Middle frontal gyrus (tissue), 1 donor: ENCODE measurements at regions not wholly inside any gene's neighbourhood (a gene's known extent, or its start where the extent isn't known, plus 50 kb on each side); places are given as distances from the start of the nearest gene placed in this dataset.

Experiments
- DNase-seq: peaks from one replicate; pipeline ENCODE4 v3.0.0-alpha.2; 2015; ENCODE audit warnings: low spot score; ENCODE audit errors: extremely low spot score

DNA sequence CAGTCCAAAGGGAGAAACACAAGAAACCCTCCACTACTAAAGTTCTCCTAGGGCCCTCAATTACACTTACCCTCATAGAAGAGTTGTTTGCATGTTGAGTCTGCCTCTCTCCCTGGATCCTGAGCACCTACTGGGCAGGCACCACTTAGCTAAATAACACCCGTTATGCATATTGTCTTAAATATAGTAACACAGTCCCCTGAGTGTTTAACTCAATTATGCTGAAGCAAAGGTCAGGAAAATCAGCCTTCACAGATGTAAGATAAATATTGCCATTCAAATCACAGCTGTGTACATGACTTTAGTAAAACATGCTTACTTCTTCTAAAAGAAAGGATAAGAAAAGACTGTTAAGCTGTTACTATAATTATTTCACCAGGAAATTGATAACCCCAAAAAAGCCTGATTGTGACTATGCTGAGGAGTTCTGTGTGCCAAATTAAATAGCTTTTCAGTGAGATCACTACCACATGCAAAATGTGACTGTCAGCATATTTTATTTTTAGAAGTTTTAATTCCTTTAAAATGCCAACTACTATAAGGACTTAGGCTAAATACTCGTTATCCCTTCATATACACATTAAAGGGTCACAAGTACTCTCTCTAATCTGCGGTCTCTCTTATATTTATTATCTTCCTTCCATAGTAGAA is 733.9 kb upstream of the PHF14 start:
- DNase-seq, result no peak

DNA sequence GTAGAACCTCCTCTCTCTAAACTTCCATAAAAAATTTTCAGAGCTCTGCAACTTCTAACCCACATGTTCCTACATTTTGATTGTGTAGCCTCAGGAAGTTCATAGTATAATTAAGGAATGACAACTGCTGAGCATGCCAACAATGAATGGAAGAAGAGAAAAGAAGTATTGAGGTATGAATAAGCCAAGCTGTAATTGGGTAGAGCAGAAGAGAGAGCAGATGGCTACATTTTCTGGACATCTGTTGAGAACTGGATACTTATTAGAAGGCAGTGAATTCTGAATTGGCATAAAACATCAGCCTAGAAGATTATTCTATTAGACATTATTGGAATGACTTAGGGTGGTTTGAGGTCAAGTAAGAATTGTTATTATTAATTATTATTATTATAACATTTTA is 728.3 kb upstream of the PHF14 start:
- DNase-seq, result no peak

DNA sequence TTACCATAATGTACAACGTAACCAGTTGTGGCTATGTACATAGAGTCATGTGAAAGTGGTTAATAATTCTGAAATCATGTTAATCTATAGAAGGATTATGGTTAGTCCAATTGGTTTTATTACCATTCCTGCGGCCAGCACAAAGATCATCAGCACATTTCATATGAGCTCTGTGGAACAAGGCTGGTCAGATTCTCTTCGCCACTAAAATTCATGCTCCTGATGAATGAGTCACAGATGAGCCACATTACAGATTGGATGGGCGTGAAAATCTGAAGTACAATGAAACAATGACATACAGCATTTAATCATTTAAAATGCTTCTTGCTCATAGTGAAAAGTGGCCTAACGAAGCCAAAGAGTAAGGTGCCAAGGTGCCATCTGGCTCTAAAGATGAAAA is 716.2 kb upstream of the PHF14 start:
- DNase-seq, result no peak

DNA sequence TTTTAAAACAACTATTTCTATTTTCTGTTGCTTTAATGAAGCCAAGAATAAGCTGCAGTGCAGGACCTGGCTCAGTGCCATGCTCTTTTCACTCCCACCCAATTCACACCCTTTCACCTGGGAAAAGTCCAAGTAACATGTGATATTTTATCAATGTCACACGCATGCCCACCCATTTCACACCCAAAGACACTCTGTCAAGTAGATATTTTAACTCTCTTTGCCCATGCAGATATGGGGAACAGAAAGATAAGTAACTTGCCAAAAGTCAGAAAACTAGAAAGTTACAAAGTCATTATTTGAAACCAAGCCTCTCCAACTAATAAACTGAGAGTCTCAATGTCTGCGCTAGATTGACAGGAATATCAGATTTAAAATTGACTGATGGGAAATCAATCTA is 706.7 kb upstream of the PHF14 start:
- no peak for DNase-seq

DNA sequence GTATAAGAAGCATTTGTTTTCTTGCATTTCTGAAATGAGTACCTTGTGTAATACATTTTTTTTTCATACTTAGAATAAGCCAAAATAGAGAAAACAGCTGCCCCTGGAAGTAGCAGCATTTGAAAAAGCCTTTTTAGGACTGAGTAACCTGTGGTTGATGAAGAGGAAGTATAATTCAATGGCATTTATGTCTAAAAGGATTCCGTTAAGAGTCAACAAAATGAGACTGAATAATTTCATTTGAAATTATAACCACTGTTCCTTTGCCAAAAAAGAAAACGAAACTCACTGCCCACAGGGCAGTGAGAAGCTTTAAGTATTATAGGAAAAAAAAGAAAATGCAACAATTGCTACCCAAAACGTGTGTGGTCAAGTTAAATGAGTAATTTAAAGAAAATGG is 705.6 kb upstream of the PHF14 start:
- DNase-seq, result no peak

DNA sequence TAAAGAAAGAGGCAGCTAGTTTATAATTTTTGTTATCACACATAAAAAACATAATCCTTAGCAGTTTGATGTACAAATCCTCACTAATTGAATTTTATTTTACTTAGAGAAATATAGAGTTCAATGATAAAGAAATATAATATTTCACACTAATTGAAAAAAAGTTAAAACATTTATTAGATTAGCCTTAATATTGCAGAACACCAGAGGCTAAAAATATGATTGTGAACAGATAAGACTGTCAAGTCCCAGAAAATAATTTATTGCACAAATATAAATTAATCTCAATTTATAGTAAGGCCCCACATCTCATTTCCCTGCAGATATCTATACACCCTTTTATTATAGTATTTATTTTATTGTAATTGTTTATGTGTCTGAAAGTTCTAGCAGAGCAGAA is 690.8 kb upstream of the PHF14 start:
- no peak for DNase-seq

DNA sequence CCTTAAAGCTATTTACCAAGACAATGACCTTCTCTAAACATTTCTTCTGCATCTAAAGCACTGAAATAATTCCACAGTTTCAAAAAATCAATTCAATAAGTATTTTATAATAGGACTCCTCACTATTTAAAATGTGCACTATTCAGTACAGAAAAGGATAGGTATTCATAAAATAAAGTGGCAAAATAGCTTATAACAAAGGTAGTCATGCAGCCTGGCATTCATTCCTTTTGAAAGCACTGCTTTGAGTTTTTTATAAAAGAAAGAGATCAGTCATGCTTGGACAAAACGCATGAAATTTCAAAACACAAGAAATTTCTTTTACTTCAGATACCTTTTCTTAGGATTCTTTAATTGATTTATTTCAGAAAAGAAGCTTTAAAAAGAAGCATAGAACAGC is 689.7 kb upstream of the PHF14 start:
- no peak for DNase-seq

DNA sequence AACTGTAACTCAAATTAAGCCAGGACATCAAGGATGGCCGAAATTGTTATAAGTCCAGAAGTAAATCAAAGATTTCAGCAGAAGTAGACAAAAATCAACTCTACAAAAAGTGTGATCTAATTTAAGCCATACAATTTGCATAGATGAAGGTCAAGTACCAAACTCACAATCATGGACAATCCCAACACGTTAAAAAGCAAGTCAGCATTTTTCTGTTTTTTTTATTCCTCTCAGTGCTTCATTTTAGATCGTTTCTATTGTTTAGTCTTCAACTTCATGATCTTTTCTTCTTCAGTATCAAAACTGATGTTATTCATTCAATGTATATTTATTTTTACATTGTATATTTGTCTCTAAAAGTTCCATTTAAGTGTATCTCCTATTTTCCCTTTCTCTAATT is 674.3 kb upstream of the PHF14 start:
- no peak for DNase-seq

DNA sequence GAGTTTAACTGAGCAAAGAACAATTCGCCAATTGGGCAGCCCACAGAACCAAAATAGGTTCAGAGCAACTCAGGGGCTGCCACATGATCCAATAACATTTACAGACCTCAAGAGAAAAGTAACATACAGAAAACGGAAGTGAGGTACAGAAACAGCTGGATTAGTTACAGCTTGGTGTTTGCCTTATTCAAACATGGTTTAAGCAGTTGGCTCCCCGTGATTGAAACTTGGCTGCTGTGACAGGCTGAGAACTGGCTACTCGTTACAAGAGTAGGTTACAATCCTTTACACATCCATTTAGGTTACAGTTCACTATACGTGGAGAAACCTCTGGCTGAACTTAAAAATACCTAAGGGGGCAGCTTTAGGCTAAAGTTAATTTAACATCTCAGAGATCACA is 673.1 kb upstream of the PHF14 start:
- DNase-seq, result no peak

DNA sequence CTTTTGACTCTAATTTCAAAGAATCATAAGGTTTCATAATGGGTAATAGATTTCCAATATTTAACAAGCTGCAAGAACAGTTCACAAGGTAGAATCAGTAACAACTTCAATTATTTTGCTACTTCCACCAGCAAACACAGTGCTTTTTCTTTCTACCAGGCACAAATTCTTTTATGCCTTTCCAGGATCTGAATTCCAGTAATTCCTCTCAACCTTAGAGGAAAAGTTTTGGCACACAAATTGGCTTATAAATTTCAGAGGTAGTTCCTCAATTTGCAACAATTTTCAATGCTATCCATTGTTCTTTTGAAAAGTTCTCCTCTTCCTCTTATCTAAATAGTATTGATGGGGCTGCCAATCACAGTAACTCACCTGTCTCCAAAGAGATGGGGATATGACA is 665.4 kb upstream of the PHF14 start:
- no peak for DNase-seq

DNA sequence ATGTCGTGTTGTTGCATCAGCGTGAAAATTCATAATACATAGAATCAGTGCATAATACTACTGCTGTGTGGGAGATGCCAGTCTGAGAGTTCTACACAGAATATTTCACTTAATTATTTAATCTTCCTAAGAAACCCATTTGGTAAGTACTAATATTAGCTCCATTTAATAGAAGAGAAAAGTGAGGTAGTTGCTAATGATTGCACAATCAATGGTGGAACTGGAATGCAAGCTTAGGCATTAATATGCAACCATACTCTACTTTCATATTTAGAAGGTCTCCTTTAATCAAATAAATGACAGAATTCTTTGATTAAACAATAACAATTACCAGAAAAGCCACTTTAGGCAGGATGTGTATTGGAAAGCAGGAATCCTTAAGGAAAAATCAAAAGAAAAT is 660.7 kb upstream of the PHF14 start:
- no peak for DNase-seq

DNA sequence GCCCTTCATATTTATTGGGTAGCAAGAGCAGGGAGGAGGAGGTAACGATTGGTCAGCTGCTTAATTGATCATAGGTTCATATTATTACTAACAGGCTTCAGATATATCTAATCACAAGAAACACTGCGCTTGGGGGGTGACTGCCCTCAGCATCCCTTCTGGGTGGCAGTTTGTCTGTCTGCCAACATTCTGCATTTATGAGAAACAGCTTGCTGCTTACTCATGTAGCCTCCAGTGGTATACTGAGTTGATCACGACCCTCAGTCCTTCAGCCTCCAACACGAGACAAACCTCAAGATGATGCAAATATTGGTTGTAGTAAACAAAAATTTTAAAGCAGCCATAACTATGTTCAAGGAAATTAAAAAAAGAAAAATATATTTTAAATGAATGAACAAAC is 657.8 kb upstream of the PHF14 start:
- no peak for DNase-seq

DNA sequence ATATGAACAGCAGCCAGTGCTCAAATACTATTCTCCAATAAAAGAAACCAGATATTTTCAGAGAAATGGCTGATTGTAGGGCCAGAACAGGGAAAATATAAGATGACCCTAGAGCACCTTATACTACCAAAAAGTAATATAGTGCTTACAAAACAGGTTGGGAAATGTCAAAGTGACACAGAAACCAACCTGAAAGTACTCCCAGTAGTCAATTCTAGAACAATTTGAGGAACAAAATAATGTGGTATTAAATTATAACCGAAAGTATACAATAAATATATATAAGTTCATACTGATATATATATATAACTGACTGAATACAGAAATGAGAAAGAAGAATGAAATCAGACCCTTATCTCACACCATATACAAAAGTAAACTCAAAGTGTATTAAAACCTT is 657.2 kb upstream of the PHF14 start:
- no peak for DNase-seq

DNA sequence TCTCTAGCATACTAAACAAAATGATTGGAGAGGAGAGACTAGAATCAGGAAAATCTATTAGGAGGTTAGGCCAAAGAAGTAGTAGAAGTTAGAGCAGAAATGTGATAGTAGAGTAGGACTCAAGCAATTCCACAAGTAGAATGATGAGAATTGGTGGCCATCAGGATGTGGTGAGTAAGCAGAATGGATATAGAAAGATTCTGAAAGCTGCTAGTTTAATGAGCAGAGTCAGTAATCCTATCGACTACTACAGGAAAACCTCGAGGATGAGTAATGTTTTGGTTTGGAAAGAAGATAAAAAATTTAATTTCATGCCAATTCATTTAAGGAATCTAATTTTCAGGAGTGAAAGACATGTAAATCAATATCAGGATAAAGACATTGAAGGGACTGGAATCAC is 648.3 kb upstream of the PHF14 start:
- DNase-seq, result no peak

DNA sequence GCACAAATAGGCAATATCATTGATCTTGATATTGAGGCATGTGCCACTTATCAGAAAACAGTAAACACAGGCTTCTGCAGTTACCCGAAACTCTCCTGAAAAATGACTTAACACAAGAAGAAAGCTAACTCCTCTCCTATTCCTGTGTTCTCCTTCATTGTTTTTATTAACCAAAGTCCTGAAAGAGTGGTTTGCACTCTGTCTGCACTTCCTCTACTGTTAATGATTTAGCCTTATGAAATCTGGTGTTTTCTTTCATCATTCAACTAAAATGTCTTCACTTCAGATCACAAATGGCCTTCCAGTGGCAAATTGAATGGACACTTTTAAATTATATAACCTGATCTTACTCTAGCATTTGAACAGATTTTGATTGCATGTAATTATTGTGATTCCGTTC is 630.6 kb upstream of the PHF14 start:
- no peak for DNase-seq

DNA sequence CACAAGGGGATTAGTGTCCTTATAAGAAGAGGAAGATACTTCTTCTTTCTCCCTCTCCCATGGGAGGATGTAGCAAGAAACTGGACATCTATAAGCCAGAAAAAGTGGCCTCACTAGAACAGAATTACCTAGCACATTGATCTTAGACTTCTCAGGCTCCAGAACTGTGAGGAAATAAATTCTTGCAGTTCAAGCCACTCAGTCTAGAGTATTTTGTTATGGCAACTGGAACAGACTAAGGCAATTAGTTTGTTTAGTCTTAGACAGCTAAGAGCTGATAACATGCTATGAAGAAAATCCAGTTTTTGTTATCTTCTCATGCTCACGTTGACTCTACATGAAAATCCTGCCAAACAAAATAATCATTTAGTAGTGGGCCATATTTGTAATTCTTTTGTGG is 627.6 kb upstream of the PHF14 start:
- DNase-seq, result no peak

DNA sequence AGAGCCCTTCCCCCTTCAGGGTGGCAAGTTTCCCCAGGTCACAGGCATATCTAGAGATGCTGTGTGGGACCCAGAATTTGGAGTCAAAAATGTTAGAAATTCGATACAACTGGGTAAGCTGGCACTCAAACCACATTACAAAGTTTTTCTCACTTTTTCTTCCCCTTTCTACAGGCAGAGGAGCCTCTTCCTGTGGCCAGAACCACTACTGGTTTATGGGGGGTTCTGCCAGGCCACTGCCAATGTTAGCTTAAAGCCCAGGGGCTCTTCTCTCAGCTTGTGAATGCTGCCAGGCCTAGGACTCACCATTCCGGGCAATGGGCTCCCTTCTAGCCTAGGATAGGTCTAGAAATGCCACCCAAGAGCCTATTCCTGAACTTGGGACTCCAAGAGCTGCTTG is 617.9 kb upstream of the PHF14 start:
- DNase-seq, result no peak

DNA sequence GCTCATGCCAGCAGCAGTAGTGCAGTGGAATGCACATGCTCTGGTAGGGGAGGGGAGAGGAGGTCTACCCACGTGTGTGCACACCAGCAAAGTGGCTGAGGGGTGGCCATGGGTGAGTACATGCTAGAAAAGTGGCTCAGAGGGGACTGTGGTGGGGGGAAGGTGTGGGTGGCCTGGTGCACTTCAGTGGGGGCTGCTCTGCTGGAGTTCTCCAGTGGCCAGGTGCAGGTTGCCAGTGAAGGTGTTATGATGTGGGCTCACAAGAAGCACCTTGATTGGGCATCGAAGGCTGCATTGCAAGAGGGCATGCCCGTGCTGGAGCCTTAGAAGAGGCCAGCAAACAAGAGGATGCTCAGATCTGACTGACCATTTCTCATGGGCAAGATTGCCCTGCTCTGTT is 613.6 kb upstream of the PHF14 start:
- DNase-seq, result no peak

DNA sequence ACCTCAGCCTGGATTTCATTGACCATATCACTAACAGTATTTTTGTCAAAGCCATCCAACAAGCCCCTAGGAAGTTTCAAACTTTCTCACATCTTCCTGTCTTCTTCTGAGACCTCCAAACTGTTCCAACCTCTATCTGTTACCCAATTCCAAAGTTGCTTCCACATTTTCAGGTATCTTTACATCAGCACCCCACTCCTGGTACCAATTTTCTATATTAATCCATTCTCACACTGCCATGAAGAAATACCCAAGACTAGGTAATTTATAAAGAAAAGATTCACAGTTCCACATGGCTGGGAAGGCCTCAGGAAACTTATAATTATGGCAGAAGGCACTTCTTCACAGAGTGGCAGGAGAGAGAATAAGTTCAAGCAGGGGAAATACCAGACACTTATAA is 571.9 kb upstream of the PHF14 start:
- DNase-seq, result no peak

DNA sequence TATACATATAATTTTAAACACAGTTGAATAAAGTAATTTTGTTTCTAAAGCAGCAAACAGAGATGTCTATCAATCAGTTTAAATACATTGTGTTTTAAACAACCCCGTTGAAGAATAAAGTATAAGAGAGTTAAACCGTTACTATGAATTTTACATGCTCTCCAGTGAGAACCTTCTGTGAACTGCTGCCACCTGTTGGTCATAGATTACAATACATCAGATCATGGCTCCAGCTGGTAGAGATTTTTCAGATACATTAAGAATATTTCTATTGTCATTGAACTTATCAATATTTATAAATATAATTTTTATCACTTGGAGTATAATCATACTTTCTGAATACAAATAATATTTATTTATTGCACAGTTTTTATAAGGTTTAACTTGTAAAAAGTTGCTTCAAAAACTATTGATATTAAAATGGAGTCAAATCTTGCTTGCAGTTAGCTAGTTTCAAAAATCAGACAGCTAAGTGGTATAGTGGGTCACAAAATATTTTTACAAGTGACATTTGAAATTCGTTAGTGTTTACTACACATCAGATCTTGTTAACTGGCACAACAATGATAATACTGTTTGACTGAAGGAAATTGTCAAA is 561.2 kb upstream of the PHF14 start:
- DNase-seq, result peak; percentile 65

DNA sequence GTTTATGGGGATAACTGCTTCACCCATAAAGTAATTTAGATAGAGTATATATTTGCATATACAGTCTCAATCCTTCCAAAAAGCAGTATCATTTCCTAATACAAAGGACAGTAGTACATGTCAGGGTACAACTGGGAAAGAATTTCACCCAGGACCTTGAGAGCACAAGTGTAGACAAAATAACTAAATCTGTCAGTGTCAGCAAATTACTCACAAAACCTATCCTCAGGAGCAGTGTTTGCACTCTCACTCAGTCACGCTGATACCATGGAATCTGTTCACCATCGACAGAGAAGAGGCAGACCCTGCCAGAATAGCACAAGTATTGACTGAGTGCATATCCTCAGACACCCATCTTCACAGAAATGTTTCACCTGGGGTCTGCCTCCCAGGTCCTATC is 554.7 kb upstream of the PHF14 start:
- no peak for DNase-seq

DNA sequence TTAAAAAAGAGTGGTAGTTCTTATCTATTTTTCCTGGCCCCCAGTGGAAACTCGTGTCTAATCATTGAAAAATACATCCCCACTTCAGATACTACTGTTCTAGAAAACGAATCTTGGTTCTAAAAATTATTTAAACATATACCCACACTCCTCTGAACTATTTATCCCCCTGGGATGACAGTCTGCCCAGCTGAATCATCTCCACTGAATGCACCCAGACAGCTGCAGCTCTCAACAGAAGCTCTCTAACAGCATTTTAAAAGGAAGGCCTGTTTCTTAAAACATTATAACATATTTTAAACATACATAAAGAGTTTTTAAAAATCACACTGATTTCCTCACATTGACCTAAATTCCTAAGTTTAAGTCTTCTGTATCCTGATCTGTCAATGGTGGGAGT is 544.6 kb upstream of the PHF14 start:
- DNase-seq, result no peak

DNA sequence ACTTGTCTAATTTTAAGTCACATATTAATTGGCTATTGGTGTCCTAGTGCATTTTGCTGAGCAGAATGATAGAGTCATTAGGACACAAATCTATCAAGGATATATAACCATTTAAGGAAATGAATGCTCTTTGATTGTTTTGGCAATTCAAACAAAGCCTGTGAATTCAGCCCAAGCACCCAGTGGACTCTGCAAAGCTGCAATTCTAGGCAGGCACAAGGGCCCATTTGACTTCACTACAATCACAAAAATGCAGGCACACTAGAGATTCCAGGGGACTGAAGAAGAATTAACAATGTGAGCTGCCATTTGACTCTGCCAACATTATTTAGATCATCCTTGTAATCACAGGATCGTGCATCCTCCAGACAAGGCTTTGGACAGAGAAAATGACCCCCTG is 544.2 kb upstream of the PHF14 start:
- no peak for DNase-seq

DNA sequence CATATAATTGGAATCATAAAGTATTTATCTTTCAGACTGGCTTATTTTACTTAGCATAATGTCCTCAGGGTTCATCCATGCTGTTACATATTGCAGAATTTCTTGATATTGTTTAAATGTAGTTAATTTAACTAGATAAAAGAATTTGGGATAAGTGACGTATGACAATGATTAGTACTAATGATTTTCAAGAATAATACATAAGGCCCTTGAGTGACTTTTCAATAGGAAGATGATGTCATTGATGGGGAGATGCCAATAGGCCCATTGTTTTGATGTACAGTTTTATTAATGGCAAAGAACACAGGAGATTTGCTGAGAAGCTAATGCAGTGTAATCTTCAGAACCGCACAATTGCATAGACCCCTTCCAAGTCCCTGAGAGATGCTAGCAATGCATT is 537.4 kb upstream of the PHF14 start:
- no peak for DNase-seq
